SK-N-SH treated with all-trans-retinoic acid at 6 μM for 48 hours (cell line): ENCODE measurements at regions not wholly inside any gene's neighbourhood (a gene's known extent, or its start where the extent isn't known, plus 50 kb on each side); places are given as distances from the start of the nearest gene placed in this dataset.

Experiments
- ATAC-seq: fragments of 200-7000 bp; cut with Tn5 transposase; 3 replicates; pipeline ENCODE4 v1.9.1; 2020; ENCODE audit warnings: mild to moderate bottlenecking, moderate library complexity
- ARNTL ChIP-seq: fragments of 450-650 bp; formaldehyde crosslinking; IDR thresholded peaks from 2 replicates; pipeline ENCODE4 v1.5.0; 2020; ENCODE audit warnings: low read depth, mild to moderate bottlenecking, moderate library complexity, borderline replicate concordance
- BACH2 ChIP-seq: fragments of 250-450 bp; sonication (Bioruptor Pico); IDR thresholded peaks from 2 replicates; pipeline ENCODE4 v1.9.0; 2021; ENCODE audit warnings: mild to moderate bottlenecking, borderline replicate concordance
- CREB5 ChIP-seq: fragments of 250-450 bp; sonication (Bioruptor Pico); IDR thresholded peaks from 2 replicates; pipeline ENCODE4 v1.5.1; 2020; ENCODE audit warnings: low read depth, mild to moderate bottlenecking, moderate library complexity
- CSDC2 ChIP-seq: fragments of 250-450 bp; sonication (Bioruptor Pico); IDR thresholded peaks from 2 replicates; pipeline ENCODE4 v1.5.0; 2020; ENCODE audit warnings: mild to moderate bottlenecking, moderate library complexity
- CSRNP3 ChIP-seq: fragments of 250-450 bp; sonication (Bioruptor Pico); IDR thresholded peaks from 2 replicates; pipeline ENCODE4 v1.5.1; 2021; ENCODE audit warnings: mild to moderate bottlenecking, moderate library complexity
- ESRRG ChIP-seq: fragments of 250-450 bp; sonication (Bioruptor Pico); IDR thresholded peaks from 2 replicates; pipeline ENCODE4 v1.6.1; 2021; ENCODE audit warnings: mild to moderate bottlenecking
- GLIS3 ChIP-seq: fragments of 250-450 bp; sonication (Bioruptor Pico); IDR thresholded peaks from 2 replicates; pipeline ENCODE4 v1.5.0; 2020; ENCODE audit warnings: mild to moderate bottlenecking, moderate library complexity
- ISL1 ChIP-seq: fragments of 250-450 bp; sonication (Bioruptor Pico); IDR thresholded peaks from 2 replicates; pipeline ENCODE4 v2.1.2; 2022; ENCODE audit warnings: mild to moderate bottlenecking, moderate library complexity
- OSR1 ChIP-seq: fragments of 250-450 bp; sonication (Bioruptor Pico); IDR thresholded peaks from 2 replicates; pipeline ENCODE4 v1.8.0; 2022; ENCODE audit warnings: moderate library complexity, mild to moderate bottlenecking, inconsistent platforms
- PATZ1 ChIP-seq: fragments of 250-450 bp; sonication (Bioruptor Pico); IDR thresholded peaks from 2 replicates; pipeline ENCODE4 v1.8.0; 2020; ENCODE audit warnings: mild to moderate bottlenecking, moderate library complexity, borderline replicate concordance
- PPARA ChIP-seq: fragments of 250-450 bp; sonication (Bioruptor Pico); IDR thresholded peaks from 2 replicates; pipeline ENCODE4 v1.5.0; 2020; ENCODE audit warnings: mild to moderate bottlenecking, borderline replicate concordance
- SNAI2 ChIP-seq: fragments of 250-450 bp; sonication (Bioruptor Pico); IDR thresholded peaks from 2 replicates; pipeline ENCODE4 v1.5.0; 2020; ENCODE audit warnings: mild to moderate bottlenecking, moderate library complexity
- TCF4 ChIP-seq: fragments of 250-450 bp; sonication (Bioruptor Pico); IDR thresholded peaks from 2 replicates; pipeline ENCODE4 v1.8.0; 2021; ENCODE audit warnings: mild to moderate bottlenecking, moderate library complexity, borderline replicate concordance
- TOX ChIP-seq: fragments of 250-450 bp; sonication (Bioruptor Pico); IDR thresholded peaks from 2 replicates; pipeline ENCODE4 v1.8.0; 2021; ENCODE audit warnings: mild to moderate bottlenecking, moderate library complexity, borderline replicate concordance
- TSHZ2 ChIP-seq: fragments of 250-450 bp; sonication (Bioruptor Pico); IDR thresholded peaks from 2 replicates; pipeline ENCODE4 v1.5.0; 2020; ENCODE audit warnings: mild to moderate bottlenecking, moderate library complexity
- ZC3H10 ChIP-seq: fragments of 250-450 bp; sonication (Bioruptor Pico); IDR thresholded peaks from 2 replicates; pipeline ENCODE4 v1.5.1; 2021; ENCODE audit warnings: mild to moderate bottlenecking, moderate library complexity
- ZFP3 ChIP-seq: fragments of 250-450 bp; sonication (Bioruptor Pico); IDR thresholded peaks from 2 replicates; pipeline ENCODE4 v1.5.0; 2020; ENCODE audit warnings: mild to moderate bottlenecking, moderate library complexity
- ZFP30 ChIP-seq: fragments of 450-650 bp; formaldehyde crosslinking; IDR thresholded peaks from 2 replicates; pipeline ENCODE4 v1.5.0; 2022; ENCODE audit warnings: mild to moderate bottlenecking, moderate library complexity
- ZNF565 ChIP-seq: fragments of 450-650 bp; formaldehyde crosslinking; conservative IDR thresholded peaks from 2 replicates; pipeline ENCODE4 v1.5.0; 2020; ENCODE audit warnings: low read depth, mild to moderate bottlenecking, moderate library complexity
- ZNF70 ChIP-seq: fragments of 450-650 bp; formaldehyde crosslinking; IDR thresholded peaks from 2 replicates; pipeline ENCODE4 v1.5.0; 2020; ENCODE audit warnings: mild to moderate bottlenecking, moderate library complexity
- ZNF8 ChIP-seq: fragments of 450-650 bp; formaldehyde crosslinking; IDR thresholded peaks from 2 replicates; pipeline ENCODE4 v1.5.0; 2020; ENCODE audit warnings: mild to moderate bottlenecking, moderate library complexity
- TF ChIP-seq, protein P1 (sequence below): fragments of 250-450 bp; sonication (Bioruptor Pico); IDR thresholded peaks from 2 replicates; pipeline ENCODE4 v1.8.0; 2021; ENCODE audit warnings: low read depth, mild to moderate bottlenecking, moderate library complexity, borderline replicate concordance

DNA sequence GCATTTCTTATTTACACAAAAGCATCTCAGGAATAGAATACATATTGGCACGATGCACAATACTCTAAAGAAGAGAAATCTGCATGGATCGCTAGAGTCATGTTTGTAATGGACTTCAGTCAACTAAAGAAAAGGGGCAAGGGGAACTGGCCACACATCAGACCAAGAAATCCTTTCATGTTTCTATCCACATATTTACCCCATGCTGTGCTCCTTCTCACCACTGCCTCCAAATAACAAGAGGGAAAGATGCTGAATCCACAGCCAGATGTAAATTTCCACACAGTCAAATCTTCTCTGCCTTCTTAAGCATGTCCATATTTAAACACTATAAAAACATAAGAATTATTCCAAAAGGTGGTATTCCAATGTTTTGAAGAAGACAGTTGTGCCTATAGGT lies 67.6 kb downstream of the COX18 start:
- ATAC-seq = no peak
- TF ChIP-seq SNAI2 (CRISPR knock-in tag) = no peak
- no peak for TF ChIP-seq CSDC2 (CRISPR knock-in tag)
- no peak for TF ChIP-seq TOX
- TF ChIP-seq PATZ1 (CRISPR knock-in tag) = no peak
- no peak for TF ChIP-seq ESRRG (CRISPR knock-in tag)
- TF ChIP-seq PPARA = no peak
- TF ChIP-seq CSRNP3 = no peak
- no peak for TF ChIP-seq ISL1 (CRISPR knock-in tag)
- no peak for TF ChIP-seq ZNF8 (CRISPR knock-in tag)
- TF ChIP-seq TCF4 = no peak
- TF ChIP-seq ZNF70 (CRISPR knock-in tag) = no peak
- TF ChIP-seq ZC3H10 (CRISPR knock-in tag) = no peak
- TF ChIP-seq TSHZ2 = no peak
- no peak for TF ChIP-seq BACH2 (CRISPR knock-in tag)
- TF ChIP-seq ZFP30 (CRISPR knock-in tag) = no peak
- no peak for TF ChIP-seq ARNTL
- TF ChIP-seq GLIS3 (CRISPR knock-in tag) = no peak
- no peak for TF ChIP-seq ZNF565 (CRISPR knock-in tag)

DNA sequence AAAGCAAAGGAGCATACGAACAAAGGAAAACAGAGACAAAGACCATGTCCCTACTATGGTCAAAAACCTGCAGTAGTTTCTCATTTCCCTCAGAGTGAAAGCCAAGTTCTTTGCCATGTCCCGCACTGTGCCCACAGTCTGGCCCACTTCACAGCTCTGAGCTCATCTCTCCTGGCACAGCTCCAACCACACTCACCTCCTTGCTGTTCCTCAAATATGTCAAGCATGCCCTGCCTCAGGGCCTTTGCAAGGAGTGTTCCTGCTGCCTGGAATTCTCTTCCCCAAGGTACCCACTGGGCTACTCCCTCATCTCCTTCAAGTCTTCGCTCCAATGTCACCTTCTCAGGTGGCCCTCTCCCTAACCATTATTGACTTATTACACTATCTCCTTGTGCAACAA lies 72.1 kb downstream of the COX18 start:
- no peak for TF ChIP-seq TCF4
- TF ChIP-seq BACH2 (CRISPR knock-in tag) = no peak
- TF ChIP-seq ZNF70 (CRISPR knock-in tag) = no peak
- no peak for TF ChIP-seq CREB5
- TF ChIP-seq GLIS3 (CRISPR knock-in tag) = no peak
- TF ChIP-seq ZC3H10 (CRISPR knock-in tag) = no peak
- no peak for TF ChIP-seq PATZ1 (CRISPR knock-in tag)
- TF ChIP-seq CSDC2 (CRISPR knock-in tag) = no peak
- TF ChIP-seq, protein P1, sequence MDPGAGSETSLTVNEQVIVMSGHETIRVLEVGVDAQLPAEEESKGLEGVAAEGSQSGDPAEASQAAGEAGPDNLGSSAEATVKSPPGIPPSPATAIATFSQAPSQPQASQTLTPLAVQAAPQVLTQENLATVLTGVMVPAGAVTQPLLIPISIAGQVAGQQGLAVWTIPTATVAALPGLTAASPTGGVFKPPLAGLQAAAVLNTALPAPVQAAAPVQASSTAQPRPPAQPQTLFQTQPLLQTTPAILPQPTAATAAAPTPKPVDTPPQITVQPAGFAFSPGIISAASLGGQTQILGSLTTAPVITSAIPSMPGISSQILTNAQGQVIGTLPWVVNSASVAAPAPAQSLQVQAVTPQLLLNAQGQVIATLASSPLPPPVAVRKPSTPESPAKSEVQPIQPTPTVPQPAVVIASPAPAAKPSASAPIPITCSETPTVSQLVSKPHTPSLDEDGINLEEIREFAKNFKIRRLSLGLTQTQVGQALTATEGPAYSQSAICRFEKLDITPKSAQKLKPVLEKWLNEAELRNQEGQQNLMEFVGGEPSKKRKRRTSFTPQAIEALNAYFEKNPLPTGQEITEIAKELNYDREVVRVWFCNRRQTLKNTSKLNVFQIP (CRISPR knock-in tag) = no peak
- no peak for TF ChIP-seq PPARA
- no peak for TF ChIP-seq ZNF8 (CRISPR knock-in tag)
- TF ChIP-seq ZFP30 (CRISPR knock-in tag) = no peak
- TF ChIP-seq ZFP3 = no peak
- no peak for TF ChIP-seq OSR1 (CRISPR knock-in tag)
- TF ChIP-seq ISL1 (CRISPR knock-in tag) = no peak
- TF ChIP-seq ESRRG (CRISPR knock-in tag) = no peak
- ATAC-seq = peak; percentile 32; the same call in 1 of the 3 replicates
